DOHH2 (cell line): ENCODE measurements at regions not wholly inside any gene's neighbourhood (a gene's known extent, or its start where the extent isn't known, plus 50 kb on each side); places are given as distances from the start of the nearest gene placed in this dataset.

Source experiments
- H3F3A ChIP-seq: fragments of 200-600 bp; sonication (generic), shearing (Covaris generic); 2 replicates; pipeline ENCODE4 v1.6.0; 2016; ENCODE audit warnings: antibody characterized with exemption, mild to moderate bottlenecking; ENCODE audit not compliant: control insufficient read depth, insufficient read depth
- H3K27ac ChIP-seq: fragments of 200-600 bp; sonication (generic); 2 replicates; pipeline ENCODE4 v1.5.1; 2014; ENCODE audit warnings: low read depth, mild to moderate bottlenecking, low read length, moderate library complexity
- H3K27me3 ChIP-seq: fragments of 200-600 bp; sonication (generic); 2 replicates; pipeline ENCODE4 v1.6.1; 2014; ENCODE audit warnings: mild to moderate bottlenecking, low read length, mixed read lengths; ENCODE audit not compliant: control insufficient read depth
- H3K36me3 ChIP-seq: fragments of 200-600 bp; sonication (generic); 2 replicates; pipeline ENCODE4 v1.6.1; 2014; ENCODE audit warnings: mild to moderate bottlenecking, low read length, moderate library complexity, mixed read lengths; ENCODE audit not compliant: control insufficient read depth
- H3K4me1 ChIP-seq: fragments of 200-600 bp; sonication (generic); 2 replicates; pipeline ENCODE4 v1.6.1; 2014; ENCODE audit warnings: mild to moderate bottlenecking, low read length, mixed read lengths; ENCODE audit not compliant: control insufficient read depth
- H3K4me2 ChIP-seq: fragments of 200-600 bp; sonication (generic); 2 replicates; pipeline ENCODE4 v1.6.0; 2014; ENCODE audit warnings: mild to moderate bottlenecking, low read length, moderate library complexity
- H3K4me3 ChIP-seq: fragments of 200-600 bp; sonication (generic); 2 replicates; pipeline ENCODE4 v1.5.1; 2014; ENCODE audit warnings: mild to moderate bottlenecking, low read length, mixed read lengths
- H3K79me2 ChIP-seq: fragments of 200-600 bp; sonication (generic); 2 replicates; pipeline ENCODE4 v1.6.1; 2014; ENCODE audit warnings: mild to moderate bottlenecking, low read length, mixed read lengths; ENCODE audit not compliant: control insufficient read depth
- H3K9me2 ChIP-seq: fragments of 200-600 bp; sonication (generic); replicated peaks from 2 replicates; pipeline ENCODE4 v1.6.1; 2014; ENCODE audit warnings: mild to moderate bottlenecking, low read length, mixed read lengths; ENCODE audit not compliant: control insufficient read depth
- H3K9me3 ChIP-seq: fragments of 200-600 bp; sonication (generic); 2 replicates; pipeline ENCODE4 v1.6.1; 2014; ENCODE audit warnings: antibody characterized with exemption, low read length, mixed read lengths; ENCODE audit not compliant: control insufficient read depth, insufficient read depth
- H4K20me1 ChIP-seq: fragments of 200-600 bp; sonication (generic); 2 replicates; pipeline ENCODE4 v1.6.0; 2014; ENCODE audit warnings: low read depth, mild to moderate bottlenecking, antibody characterized with exemption, low read length, moderate library complexity; ENCODE audit not compliant: control insufficient read depth, insufficient read depth
- CTCF ChIP-seq: fragments of 200-600 bp; sonication (generic); IDR thresholded peaks from one replicate; pipeline ENCODE4 v1.5.1; 2014; ENCODE audit warnings: antibody characterized with exemption, mild to moderate bottlenecking, low read depth, low read length; ENCODE audit not compliant: poor library complexity, severe bottlenecking
- EZH2phosphoT487 ChIP-seq: fragments of 200-600 bp; sonication (generic); IDR thresholded peaks from 2 replicates; pipeline ENCODE4 v1.6.1; 2017; ENCODE audit warnings: borderline replicate concordance, mild to moderate bottlenecking, antibody characterized with exemption, low read length, moderate library complexity, mixed read lengths

GRCh38 chr12:28896421-28896820, 252.7 kb upstream of the FAR2 start:
- Histone ChIP-seq H4K20me1 (no peaks in the 10 kb centered on the region), H3K79me2 (no peaks in the 10 kb centered on the region), H3K36me3 (no peaks in the 10 kb centered on the region), H3K4me3 (no peak overlapping the region), H3K4me2 (no peak overlapping the region), H3K9me2 (no peaks in the 10 kb centered on the region), H3F3A (no peaks in the 10 kb centered on the region), H3K27me3 (no peaks in the 10 kb centered on the region), H3K27ac (no peak overlapping the region), H3K9me3 (peaks cover 9% of the 10 kb centered on the region; the same call in 1 of the 2 replicates), H3K4me1 (no peaks in the 10 kb centered on the region)
- no peak for TF ChIP-seq CTCF
- no peak for TF ChIP-seq EZH2phosphoT487

GRCh38 chr12:28898038-28898437, 251.0 kb upstream of the FAR2 start:
- no peaks in the 10 kb centered on the region for H3K79me2 ChIP-seq
- H3K27ac ChIP-seq: no peak overlapping the region
- H3K9me3 ChIP-seq: peaks cover 14% of the 10 kb centered on the region; the same call in 1 of the 2 replicates
- H3K4me3 ChIP-seq: no peak overlapping the region
- H4K20me1 ChIP-seq: no peaks in the 10 kb centered on the region
- no peaks in the 10 kb centered on the region for H3K9me2 ChIP-seq
- H3F3A ChIP-seq: no peaks in the 10 kb centered on the region
- H3K36me3 ChIP-seq: no peaks in the 10 kb centered on the region
- H3K4me2 ChIP-seq: no peak overlapping the region
- H3K27me3 ChIP-seq: no peaks in the 10 kb centered on the region
- no peaks in the 10 kb centered on the region for H3K4me1 ChIP-seq
- TF ChIP-seq CTCF (no peak), EZH2phosphoT487 (no peak)

GRCh38 chr12:28899951-28900350, 249.1 kb upstream of the FAR2 start:
- no peak overlapping the region for H3K27ac ChIP-seq

More at GRCh38 chr12:28899951-28900350, 249.1 kb upstream of the FAR2 start:
- no peaks in the 10 kb centered on the region for H3K9me2 ChIP-seq
- no peak for TF ChIP-seq CTCF
- TF ChIP-seq EZH2phosphoT487: no peak
- no peaks in the 10 kb centered on the region for H4K20me1 ChIP-seq
- H3K79me2 ChIP-seq: no peaks in the 10 kb centered on the region
- H3K36me3 ChIP-seq: no peaks in the 10 kb centered on the region
- no peak overlapping the region for H3K4me2 ChIP-seq
- no peak overlapping the region for H3K4me3 ChIP-seq
- no peaks in the 10 kb centered on the region for H3F3A ChIP-seq
- H3K27me3 ChIP-seq: no peaks in the 10 kb centered on the region
- no peaks in the 10 kb centered on the region for H3K4me1 ChIP-seq
- H3K9me3 ChIP-seq: peaks cover 14% of the 10 kb centered on the region; the same call in 1 of the 2 replicates
